Stomach (tissue), 4 donors: ENCODE measurements at regions not wholly inside any gene's neighbourhood (a gene's known extent, or its start where the extent isn't known, plus 50 kb on each side); places are given as distances from the start of the nearest gene placed in this dataset.

Source experiments
- POLR2AphosphoS5 ChIP-seq, 3 donors: sonication (generic); formaldehyde crosslinking; IDR thresholded peaks; one replicate each; pipeline ENCODE4 v1.6.1; 2016; ENCODE audit warnings: antibody characterized with exemption in 3 of 3
- TF ChIP-seq, protein P1 (sequence below), 7 experiments: fragments of 450-650 bp in 4 of 7; fragments of 200-600 bp in 3 of 7; sonication (generic) in 3 of 7; IDR thresholded peaks; one replicate each; pipeline ENCODE4 v1.5.1; 2016 to 2019; ENCODE audit warnings: antibody characterized with exemption in 7 of 7, control low read depth in 2 of 7, mild to moderate bottlenecking in 1 of 7

DNA sequence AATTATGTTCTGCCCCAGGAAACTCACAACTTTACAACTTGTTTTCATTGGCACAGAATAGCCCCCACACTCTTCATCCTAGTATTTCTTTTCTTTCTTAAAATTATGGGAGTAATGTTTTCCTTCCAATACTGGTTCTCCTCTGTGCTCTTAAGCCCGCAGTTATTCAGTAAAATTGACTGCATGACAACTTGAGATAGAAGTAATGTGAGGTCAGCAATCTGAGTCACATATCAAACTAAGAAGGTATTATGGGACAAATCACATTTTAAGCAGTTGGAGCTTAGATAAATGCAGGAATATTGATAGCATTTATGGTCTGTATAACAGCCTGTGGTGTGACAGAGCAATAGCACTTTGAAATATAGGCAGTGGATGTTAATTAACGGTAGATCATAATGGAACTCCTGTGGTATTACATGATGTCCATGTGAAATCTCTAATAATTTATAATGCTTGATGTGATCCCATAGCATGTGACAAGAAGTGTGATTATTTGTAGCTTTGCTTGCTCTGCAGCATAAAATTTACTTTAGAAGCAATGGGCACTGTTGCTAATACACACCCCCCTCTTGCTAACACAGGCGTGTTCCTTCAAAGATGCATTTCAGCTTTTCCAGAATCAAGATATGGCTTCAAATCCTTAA, 351.4 kb upstream of the CDH20 start:
- no peak for TF ChIP-seq POLR2AphosphoS5 (IDR thresholded peaks at IDR 0.05)
- TF ChIP-seq, protein P1, sequence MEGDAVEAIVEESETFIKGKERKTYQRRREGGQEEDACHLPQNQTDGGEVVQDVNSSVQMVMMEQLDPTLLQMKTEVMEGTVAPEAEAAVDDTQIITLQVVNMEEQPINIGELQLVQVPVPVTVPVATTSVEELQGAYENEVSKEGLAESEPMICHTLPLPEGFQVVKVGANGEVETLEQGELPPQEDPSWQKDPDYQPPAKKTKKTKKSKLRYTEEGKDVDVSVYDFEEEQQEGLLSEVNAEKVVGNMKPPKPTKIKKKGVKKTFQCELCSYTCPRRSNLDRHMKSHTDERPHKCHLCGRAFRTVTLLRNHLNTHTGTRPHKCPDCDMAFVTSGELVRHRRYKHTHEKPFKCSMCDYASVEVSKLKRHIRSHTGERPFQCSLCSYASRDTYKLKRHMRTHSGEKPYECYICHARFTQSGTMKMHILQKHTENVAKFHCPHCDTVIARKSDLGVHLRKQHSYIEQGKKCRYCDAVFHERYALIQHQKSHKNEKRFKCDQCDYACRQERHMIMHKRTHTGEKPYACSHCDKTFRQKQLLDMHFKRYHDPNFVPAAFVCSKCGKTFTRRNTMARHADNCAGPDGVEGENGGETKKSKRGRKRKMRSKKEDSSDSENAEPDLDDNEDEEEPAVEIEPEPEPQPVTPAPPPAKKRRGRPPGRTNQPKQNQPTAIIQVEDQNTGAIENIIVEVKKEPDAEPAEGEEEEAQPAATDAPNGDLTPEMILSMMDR (IDR thresholded peaks at IDR 0.05), result no peak
